HUDEP-2 (cell line): ENCODE measurements at regions not wholly inside any gene's neighbourhood (a gene's known extent, or its start where the extent isn't known, plus 50 kb on each side); places are given as distances from the start of the nearest gene placed in this dataset.
A peak's percentile ranks its signal among the peaks of the same experiment; 100 is the strongest.

Experiments
- DNase-seq, 76 experiments: peaks; one replicate each; lab custom pipeline; 2025; ENCODE audit not compliant: unreplicated experiment in 76 of 76; lab: John Stamatoyannopoulos, UW

- no peak for DNase-seq
Observed at GRCh38 chr14:21749306-21749868, 75.8 kb upstream of the OR4E1 start.

GRCh38 chr14:21748869-21749303 is 75.3 kb upstream of the OR4E1 start:
- DNase-seq: peak in 26 of 76 experiments; percentile 1 to 41 (median 8)

- no peak for DNase-seq
Observed at GRCh38 chr14:21735639-21736307, 62.2 kb upstream of the OR4E1 start.

GRCh38 chr14:21735200-21735599 is 61.6 kb upstream of the OR4E1 start:
- DNase-seq: no peak

GRCh38 chr14:21734457-21735074 is 60.9 kb upstream of the OR4E1 start:
- DNase-seq: peak in 22 of 76 experiments; percentile 3 to 56 (median 22)

- no peak for DNase-seq
Observed at GRCh38 chr14:21729703-21730233, 56.1 kb upstream of the OR4E1 start.

GRCh38 chr14:21725250-21725649 is 51.6 kb upstream of the OR4E1 start:
- no peak for DNase-seq

- no peak for DNase-seq
Observed at GRCh38 chr14:21724090-21724973, 50.7 kb upstream of the OR4E1 start.

- peak in 40 of 76 experiments; percentile 2 to 46 (median 10) for DNase-seq
Observed at GRCh38 chr14:21723431-21724045, 49.9 kb upstream of the OR4E1 start.
